GM18870 (cell line): ENCODE measurements at regions not wholly inside any gene's neighbourhood (a gene's known extent, or its start where the extent isn't known, plus 50 kb on each side); places are given as distances from the start of the nearest gene placed in this dataset.

Experiments
- ATAC-seq: cut with Tn5 transposase; IDR thresholded peaks from one replicate; pipeline ENCODE4 v1.9.1; 2021; ENCODE audit warnings: moderate library complexity; ENCODE audit not compliant: unreplicated experiment

DNA sequence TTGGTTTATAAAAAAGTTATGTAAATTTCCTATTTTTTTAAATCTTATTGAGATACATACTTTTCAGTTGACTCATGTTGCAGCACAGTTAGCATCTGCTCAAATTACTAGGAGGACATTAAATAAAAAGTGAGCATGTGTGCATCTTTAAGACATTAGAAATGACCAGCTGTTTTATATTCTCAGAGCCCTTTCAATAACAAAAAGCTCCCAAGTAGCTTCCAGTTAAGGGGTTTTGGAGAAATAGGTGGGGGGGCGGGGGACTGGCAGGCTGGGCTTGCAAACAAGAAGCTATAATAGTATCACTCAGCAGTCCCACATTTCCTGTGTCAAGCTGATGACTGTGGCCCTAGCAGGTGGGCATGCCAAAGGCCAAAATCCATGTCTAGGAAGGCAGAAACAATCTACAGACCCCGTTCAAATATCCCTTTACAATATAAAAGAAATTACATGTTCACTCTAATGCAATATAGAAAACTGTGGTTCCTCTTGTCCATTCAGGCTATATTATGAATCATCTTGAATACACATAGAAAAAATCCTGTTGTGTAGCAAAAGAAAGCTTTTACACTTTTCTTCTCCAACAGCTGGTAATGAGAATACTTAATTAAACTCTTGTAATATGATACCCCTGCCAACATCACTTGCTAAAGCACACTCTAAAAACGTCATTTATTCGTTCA lies 1713.2 kb upstream of the SLC10A2 start:
- no peak for ATAC-seq

DNA sequence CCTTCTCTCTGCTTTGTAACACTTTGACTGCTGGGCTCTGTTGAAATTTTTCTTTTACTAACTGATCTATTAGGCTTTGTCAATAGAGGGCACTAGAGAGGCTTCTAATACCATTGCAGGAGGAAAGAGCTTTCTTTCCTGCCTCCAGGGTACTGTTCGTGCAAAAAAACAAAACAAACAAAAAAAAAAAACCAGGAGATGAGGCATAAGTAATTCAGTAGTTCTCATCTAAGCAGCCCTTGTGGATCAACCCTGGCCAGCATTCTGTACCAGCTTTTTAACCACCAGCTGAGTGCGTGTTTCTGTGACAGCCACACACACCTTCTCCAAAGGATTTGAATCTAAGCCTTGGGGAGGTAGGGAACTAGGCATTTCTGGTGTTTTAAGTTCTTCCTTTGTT lies 1707.6 kb upstream of the SLC10A2 start:
- peak; percentile 67 for ATAC-seq

DNA sequence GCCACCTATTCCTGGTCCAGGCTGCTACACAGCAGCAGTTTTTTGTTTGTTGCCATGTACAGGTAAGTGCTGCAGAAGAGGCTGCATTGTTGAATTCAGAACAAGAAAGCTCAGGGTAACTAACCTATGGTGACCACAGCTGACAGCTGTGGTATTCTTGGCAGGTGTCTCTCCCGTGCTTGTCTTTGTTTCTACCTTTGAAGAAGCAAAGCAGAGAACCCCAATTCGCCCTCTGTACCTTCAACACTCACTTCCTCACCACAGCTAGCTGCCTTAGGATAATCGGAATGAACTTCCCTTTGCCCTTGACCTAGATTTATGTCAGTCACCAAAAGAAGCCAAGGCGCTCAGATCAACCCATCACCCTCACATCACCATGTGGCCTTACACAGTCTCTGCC lies 1703.3 kb upstream of the SLC10A2 start:
- ATAC-seq: no peak

DNA sequence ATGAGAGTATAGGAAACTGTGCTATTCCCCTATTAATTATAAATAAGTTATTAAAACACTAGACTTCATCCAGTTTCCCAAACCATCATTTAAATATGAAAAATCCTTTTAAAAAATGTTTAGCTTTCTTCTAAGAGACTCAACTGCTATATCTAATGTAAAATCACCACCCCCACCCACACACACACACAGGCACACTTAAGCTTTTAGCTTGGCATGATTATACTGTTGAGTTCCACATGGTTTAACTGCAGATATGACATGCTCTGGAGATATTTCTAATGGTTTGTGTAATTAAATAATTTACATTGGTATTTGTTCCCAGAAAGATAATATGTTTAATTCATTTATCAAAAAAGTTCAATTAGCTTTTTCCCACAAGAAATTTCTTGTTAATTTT lies 1700.1 kb upstream of the SLC10A2 start:
- ATAC-seq: no peak

DNA sequence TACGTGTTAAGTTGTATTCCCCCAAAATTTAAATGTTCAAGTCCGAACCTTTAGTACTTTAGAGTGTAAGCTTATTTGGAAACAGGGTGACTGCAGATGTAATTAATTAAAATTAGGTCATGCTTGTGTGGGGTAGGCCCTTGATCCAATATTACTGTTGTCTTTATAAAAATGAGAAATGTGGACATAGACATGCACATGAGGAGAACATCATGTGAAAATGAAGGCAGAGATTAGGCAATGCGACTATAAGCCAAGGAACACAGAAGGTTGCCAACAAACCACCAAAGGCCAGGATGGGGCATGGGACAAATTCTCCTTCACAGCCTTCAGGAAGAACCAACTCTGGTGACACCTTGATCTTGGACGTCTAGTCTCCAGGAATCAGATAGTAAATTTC lies 1698.4 kb upstream of the SLC10A2 start:
- no peak for ATAC-seq

DNA sequence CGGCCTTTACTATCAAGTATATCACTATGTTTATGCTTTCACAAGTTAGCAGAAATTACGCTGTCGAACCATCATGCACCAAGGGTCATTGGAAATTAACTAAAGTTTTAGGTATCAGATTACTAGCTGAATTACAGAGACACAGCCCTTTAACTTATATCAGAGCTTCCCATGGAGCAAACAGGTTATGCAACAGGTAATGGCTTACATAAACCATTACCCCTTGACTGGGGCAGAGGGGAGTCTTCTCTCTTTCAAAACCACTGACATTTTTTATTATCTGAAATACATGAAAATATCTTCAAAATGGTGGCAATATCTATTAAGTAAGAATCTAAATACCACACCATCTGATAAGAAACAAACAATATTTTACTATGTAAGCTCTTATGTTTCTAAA lies 1692.9 kb upstream of the SLC10A2 start:
- ATAC-seq: no peak

DNA sequence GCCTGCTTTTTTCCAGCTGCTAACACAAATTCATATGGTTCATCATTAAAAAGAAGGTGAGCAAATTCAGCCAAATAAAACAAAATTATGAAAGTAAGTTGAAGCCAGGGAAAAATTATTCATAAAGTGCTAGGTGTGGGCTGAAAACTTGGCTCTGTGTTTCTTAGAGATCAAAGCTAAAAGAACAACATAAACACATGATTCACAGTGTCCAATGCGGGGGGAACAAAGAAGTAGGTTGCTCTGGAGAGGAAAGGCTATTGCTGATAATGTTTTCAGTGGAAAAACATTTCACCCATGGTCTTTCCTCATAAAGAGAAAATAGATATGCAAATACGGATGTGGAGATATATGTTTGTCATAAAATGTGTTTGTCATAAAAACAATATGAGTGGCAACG lies 1691.5 kb upstream of the SLC10A2 start:
- no peak for ATAC-seq

DNA sequence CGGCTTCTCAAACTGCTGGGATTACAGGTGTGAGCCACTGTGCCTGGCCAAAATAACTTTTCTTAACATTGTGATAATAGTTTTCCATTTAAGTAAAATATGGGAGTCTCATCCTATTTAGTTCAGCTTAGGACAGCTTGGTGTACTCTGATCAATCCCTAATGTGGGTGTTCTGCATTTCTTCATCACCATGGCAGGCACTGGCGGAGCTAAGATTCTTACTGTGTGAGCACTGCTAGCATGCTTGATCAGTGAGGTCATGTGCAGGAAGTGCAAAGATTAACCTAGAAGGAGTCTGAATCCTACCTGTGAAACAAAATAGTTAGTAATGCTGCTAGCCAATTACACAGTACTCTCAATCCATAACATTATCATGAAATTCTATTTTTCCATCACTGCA lies 1684.2 kb upstream of the SLC10A2 start:
- ATAC-seq: no peak

DNA sequence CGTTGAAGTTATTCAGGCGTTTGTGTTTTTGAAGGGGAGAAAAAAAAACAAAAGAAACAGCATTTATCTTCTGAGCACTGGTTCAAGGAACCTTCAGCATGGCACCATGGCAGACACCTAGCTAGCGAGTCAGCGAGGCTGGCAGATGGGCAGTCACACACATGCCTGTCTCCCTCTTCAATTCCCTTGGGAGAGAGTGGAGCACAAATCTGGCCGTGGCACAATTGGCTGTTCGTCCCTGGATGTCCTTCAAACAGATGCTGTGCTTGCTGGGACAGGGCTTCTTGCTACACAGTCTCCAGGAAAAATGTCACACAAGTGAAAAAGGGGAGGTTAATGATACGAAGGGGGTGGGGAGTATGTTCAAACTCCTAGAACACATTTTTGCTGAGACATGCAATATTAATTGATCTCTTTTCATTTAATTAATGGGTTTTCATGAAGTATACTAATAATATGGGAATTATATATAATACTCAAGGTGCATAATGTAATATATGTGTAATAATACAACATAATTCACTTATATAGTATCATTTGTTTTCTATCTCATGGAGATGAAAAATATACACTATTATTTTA lies 1674.5 kb upstream of the SLC10A2 start:
- ATAC-seq: no peak

DNA sequence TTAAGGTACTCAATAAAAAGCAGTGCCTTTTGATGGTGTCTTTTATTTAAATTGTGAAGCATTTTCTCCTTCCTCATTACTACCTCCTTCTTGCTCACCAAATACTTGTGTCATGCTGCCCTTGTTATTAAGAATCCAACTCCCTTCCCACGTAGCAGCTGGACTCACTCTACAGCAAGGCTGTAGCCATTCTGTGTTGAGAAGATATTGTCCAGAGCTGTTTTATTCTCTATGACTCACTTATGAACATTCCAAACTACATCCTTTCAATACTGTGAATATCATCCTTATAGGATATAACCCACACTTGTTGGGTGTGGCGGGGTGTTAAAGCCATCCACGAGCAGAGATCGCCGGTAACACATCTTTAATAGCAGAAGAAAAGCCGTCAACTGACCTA lies 1671.5 kb upstream of the SLC10A2 start:
- no peak for ATAC-seq

DNA sequence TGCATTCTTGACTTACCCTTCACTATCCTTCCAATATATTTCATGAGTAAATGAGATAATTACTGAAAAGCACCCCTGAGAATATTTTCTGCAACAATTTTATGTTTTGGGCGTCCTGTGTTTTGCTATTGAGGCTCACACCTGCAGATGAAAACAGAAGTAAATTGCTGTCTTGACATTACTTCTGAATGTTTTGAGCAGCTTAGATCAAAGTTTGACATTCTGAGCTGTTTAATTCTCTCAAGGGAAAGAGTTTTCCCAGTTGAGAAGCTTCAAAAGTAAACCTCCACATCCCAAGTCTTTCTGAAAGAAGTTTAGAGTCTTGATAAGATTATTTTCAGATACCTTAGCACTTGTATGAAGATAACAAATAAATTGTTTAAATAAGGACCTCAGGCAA lies 1667.2 kb upstream of the SLC10A2 start:
- ATAC-seq: no peak

DNA sequence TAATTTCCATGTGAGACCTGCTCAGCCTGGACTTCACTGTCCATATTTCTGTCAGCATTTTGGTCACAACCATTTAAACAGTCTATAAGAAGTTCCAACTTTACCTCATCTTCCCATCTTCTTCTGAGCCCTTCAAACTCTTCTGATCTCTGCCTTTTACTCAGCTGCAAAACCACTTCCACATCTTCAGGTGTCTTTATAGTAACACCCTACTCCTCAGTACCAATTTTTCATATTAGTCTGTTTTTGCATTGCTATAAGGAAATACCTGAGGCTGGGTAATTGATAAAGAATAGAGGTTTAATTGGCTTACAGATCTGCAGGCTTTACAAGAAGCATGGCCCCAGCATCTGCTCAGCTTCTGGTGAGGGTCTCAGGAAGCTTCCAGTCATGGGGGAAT lies 1648.9 kb upstream of the SLC10A2 start:
- ATAC-seq: no peak

DNA sequence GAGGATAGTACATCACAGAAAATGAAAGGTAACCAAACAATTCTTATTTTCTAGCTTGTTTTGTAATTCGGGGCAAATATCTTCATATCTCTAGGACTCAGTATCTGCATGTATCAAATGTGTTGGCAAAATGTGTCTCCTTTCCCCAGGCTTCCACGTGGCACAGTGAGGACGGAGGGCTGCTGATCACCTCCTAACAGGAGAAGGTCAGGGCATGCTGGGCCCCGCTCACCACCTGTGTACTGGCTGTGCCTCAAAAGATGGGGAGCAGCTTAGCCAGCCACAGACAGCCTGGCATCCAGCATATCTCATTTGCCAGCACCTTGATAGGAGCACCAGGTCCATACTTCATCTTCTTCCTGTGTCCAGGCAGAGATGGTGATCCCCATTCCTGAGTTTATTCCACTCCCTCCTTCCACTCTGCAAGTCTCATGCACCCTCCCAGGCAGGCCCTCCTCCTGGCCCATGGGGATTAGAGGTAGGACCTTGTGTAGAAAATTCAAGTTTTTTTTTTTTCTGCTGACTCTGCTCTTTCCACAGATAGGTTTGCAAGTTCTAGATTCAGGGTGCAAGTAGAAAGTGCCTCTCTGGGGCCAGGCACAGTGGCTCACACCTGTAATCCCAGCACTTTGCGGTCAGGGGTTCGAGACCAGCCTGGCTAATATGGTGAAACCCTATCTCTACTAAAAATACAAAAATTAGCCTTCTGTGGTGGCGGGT lies 1639.0 kb upstream of the SLC10A2 start:
- ATAC-seq: no peak

DNA sequence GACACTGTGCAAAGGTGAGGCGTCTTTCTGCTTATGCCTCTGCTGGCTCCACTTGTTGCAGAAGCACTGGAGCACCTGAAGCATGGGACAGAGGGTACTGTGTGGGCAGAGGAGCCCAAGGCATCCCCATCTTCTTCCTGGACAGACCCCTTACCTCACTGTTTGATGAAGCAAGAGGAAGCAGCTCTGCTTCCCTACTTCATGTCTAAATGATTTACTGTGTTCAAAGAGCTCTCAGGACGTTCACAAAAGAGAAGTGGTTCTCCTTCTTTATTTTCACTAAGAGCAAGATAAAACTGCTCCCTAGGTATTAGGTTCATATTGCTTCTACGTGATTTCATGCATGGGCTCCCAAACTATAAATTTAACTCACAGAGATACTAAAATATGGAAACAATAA lies 1635.4 kb upstream of the SLC10A2 start:
- no peak for ATAC-seq

DNA sequence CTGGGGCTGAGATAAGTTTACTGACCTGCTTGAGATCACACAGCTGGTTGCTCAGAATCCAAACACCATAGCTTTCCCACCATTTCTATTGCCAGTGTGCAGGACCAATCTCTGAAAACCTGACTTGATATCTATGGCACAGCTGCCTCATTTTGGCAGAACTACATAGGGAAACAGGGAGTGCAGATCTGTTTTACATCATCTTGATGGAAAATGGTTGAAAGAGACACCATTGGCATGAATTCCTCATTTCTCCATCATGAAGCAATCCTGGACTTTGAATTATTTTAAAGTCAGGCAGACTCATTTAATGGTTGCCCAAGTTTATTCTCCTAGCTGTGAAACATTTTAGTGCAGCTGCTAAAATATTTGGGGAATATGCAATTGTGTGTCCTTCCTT lies 1628.2 kb upstream of the SLC10A2 start:
- ATAC-seq: no peak

DNA sequence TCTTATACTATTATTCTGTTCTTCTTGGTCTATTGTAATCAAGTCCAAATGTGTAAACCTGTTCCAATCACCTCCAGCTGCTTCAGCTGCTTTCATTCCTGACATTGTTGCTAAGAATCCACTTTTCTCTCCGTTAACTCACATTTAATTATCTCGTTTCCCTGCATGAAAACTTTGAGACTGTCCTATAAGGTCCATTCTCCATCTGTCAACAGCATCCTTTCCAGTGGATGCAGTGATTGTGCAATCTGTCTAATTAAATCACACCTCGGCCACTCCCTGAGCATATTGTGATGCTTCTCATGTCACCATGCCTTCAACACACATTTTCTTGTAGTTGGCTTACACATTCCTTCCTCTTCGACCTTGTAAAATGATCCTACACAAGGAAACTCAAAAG lies 1626.9 kb upstream of the SLC10A2 start:
- ATAC-seq: no peak

DNA sequence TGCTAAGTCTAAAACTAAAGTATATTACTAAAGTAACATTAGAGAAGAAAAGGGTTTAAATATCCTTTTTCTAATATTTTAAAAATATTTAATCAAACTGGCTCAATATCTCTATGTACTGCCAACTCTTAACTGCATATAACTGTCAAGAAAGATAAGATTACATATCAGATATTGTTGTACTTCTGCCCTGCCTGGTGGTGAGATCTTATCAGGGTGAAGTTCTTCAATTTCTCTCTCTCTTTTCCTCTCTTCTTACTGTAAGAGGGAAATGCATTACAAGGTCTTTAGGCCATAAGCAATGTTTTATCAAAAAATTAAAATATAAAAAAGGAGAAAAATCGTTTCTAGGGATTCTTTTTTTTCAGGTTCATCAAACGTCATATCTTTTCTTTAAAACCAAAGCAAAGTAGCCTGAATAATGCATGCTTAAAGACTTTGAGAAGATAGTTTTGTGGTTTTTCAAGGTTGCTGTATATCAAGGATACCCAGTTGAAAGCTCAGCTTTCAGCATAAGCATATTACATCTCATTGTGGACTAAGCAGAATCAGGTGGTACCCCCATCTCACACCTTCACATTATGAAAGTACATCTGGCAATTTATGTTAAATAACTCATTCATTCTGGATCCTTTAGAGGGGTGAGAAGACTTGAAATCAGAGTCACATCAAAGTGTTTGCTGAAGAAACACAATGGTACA lies 1625.7 kb upstream of the SLC10A2 start:
- no peak for ATAC-seq

DNA sequence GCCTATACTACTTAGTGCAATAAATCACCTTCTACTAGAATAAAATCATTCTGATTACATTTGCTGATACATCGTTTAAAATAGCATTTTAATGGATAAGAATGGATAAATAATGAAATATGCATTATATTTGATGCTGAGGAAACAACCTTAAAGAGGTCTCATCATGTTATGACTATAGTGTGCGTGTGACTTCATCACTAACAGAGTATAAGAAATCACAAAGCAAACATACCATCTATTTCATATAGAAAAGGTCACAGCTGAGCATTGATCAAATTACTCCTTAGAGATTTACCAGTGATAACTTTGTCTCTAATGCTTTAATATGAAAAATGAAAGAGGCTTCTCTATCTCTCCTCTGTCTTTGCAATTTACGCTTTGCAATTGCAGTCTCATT lies 1620.3 kb upstream of the SLC10A2 start:
- no peak for ATAC-seq

DNA sequence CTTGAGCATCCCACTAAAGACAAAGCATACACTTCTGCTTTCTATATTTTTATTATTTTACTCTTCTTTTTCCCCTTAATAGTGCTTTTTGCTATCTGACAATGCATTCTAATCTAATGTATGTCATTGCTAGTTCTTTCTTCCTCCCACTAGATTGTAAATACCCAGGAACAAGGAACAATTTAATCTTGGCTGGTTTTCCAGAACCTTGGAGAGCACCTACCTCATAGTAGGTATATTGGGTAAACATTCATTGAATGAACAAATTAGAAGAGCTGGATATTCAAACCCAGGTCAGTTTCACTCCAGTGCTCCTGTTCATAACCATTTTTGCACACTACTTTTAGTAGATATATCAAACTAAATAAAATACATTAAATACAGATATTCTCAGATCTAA lies 1617.6 kb upstream of the SLC10A2 start:
- no peak for ATAC-seq

DNA sequence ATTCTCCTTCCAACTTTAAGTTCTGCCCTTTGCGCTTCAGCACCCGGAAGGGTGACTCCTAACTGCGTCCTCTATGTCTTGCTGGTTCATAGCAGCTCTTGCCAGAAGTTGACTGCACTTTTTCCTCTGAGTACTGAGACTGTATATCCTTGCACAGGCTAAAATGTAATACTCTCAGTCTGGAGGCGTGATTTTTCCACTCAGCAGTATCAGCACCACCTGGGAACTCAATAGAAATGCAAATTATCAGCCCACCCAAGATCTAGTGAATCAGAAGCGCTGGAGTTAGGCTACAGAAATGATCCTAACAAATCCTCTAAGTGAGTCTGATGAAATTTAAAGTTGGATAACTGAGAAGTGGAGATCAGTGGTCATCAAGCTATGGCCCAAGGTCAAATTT lies 1611.9 kb upstream of the SLC10A2 start:
- no peak for ATAC-seq

DNA sequence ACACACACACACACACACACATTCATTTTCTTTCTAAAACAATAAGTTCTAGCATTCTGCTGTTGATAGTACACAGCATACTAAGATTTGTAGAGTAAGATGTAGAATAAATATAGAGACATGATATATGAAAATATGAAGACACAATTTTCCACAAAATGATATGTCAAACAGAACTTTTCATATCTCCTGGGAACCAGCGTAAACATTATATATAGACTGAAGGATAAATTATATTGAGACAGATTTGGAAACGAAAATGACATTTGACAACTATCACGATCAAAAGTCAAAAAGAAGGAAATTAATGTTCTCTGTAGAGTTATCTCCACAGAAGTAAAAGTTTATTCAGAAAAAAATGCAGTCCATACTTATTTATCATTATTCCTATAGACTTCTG lies 1605.7 kb upstream of the SLC10A2 start:
- ATAC-seq: no peak

DNA sequence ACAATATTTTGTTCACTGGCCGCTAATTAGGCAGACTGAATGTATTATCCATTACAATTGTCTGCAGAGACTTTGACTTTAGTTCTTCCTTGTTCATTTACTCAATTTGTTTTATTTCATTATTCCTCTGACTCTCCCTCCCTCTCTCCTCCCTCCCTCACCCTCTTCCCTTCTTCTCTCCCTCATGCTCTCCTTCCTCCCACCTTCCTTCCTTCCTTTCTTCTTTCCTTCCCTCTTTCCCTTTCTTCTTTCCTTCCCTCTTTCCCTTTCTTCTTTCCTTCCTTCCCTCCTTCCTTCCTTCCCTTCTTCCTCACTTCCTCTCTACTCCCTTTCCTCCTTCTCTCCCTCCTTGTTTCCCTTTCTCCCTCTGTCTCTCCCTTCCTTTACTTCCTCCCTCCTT lies 1591.0 kb upstream of the SLC10A2 start:
- no peak for ATAC-seq
